Activated CD4-positive, alpha-beta T cell treated with anti-CD3 and anti-CD28 coated beads, Interleukin-10, Interleukin-2, amounts not matched to agents 100 ng/mL and 50 ng/mL, durations not matched to agents 16 hours and 8 hours (primary cell): ENCODE measurements at regions not wholly inside any gene's neighbourhood (a gene's known extent, or its start where the extent isn't known, plus 50 kb on each side); places are given as distances from the start of the nearest gene placed in this dataset.
A peak's percentile ranks its signal among the peaks of the same experiment; 100 is the strongest.
"Not testable (repeated sequence)": the region's sequence is repeated elsewhere in the genome, so short reads cannot be mapped to it uniquely, and the experiment has no call there.

Source experiments
- DNase-seq: peaks from one replicate; pipeline ENCODE4 v3.0.0-alpha.2; 2020

DNA sequence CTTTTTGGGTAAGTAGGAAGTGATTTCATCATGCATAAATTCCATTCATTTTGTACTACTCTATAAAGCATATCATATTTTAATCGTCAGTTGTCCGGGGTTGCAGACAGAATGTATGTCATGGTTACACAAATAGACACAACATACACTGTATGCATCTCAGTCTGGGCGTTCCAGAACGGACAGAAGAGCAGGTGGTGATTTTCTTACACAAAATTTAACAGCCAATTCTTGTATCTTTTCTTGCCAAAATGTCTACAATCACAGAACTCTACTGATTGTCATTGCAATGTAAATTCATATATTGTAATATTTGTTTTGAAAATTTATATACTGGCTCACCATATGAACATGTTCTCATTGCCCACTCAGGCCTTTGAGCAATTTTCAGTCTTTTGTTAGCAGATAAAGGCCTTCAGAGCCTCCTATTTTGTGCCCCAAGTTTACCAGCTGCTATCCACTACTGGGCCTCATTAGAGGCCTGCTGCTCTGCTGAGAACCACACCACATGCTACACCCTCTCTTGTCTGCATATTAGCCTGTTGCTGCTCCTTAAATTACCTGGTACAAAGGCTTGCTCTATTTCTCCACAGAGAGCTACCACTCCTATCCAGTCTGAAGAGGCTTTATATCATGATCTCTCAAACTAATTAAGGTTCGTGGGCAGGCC, 61.5 kb downstream of the PRDM13 start:
- DNase-seq = no peak

DNA sequence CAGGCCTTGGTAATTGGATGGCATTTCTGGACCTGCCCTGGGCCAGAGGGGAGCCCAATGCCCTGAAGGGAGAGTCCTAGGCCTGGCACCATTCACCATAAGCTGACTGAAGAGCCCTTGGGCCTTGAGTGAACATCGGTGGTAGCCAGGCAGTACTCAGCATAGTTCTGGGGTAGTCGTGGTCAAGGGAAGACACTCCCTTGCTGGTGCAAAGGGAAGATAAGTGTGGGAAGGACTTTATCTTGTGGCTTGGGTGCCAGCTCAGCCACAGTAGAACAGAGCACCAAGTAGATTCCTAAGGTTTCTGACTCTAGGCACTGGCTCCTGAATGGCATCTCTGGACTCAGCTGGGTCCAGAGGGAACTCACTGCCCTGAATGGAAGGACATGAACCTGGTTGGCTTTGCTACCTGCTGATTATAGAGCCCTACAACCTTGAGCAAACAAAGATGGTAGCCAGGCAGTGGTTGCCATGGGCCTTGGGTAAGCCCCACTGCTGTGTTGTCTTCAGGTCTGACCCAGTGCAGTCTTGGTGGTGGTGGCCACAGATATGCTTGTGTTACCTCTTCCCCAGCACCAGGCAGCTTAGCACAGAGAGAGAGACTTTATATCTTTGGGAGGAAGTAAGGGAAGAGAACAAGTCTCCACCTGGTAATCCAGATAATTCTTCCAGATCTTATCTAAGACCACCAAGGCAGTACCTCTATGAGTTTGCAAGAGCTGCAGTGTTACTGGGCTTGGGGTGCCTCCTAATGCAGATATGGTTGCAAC, 83.5 kb downstream of the PRDM13 start:
- no peak for DNase-seq

DNA sequence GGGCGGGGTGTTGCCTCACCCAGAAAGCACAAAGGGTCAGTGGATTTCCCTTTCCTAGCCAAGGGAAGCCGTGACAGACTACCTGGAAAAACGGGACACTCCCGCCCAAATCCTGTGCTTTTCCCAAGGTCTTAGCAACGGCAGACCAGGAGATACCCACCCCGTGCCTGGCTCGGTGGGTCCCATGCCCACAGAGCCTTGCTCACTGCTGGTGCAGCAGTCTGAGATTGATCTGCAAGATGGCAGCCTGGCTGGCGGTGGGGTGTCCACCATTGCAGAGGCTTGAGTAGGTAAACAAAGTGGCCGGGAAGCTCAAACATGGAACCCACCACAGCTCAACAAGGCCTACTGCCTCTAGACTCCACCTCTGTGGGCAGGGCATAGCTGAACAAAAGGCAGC, 95.7 kb downstream of the PRDM13 start:
- DNase-seq = not testable (repeated sequence)

DNA sequence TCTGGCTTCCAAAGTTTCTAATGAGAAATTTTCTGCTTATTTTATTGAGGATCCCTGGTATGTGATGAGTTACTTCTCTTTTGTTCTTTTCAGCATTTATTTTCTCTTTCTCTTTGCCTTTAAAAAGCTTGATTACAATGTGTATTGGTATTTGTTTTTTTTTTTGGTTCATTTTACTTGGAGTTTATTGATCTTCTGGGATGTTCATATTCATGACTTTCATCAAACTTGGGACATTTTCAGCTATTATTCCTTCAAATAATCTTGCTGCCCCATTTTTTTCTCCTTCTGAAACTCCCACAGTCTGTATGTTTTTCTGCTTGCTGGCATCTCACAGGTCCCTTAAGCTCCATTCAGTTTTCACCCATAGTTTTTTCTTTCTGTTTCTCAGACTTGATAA, 102.4 kb downstream of the PRDM13 start:
- DNase-seq = no peak

DNA sequence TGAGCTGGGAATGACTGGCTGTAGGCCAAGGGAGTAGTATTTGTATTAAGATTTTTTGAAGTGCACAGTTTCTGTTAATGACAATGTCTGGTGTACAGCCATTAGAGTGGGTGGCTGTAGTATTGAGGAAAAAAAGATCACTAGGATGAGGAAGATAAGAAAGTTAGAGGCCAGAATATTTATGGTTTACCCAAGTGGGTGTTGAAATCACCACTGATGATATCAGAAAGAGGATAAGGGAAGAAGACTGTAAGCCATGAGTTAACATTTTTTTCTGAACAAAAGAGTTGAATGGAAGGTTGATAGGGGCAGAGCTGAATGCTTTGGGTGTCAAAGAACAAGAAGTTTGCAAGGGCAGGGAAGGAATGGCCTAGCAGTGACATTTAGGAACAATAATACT, 104.7 kb downstream of the PRDM13 start:
- DNase-seq = no peak

DNA sequence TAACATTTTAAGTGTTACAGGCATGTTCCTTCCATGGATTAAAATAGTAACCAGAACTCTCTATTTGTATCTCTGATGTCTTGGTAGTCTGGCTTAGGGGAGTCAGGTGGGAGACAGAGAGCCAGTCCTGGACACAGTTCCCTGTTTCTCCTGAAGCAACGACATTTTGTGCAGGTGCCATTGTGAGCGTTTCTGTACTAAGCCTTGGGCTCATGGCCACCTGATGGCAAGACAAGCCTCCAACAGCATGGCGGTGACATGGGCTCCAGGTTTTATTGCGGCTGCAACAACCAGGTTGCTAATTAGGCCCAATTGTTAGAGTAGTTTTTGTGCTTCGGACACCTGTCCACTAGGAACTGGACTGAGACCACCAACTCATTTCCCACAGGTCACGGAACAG, 105.3 kb downstream of the PRDM13 start:
- no peak for DNase-seq

DNA sequence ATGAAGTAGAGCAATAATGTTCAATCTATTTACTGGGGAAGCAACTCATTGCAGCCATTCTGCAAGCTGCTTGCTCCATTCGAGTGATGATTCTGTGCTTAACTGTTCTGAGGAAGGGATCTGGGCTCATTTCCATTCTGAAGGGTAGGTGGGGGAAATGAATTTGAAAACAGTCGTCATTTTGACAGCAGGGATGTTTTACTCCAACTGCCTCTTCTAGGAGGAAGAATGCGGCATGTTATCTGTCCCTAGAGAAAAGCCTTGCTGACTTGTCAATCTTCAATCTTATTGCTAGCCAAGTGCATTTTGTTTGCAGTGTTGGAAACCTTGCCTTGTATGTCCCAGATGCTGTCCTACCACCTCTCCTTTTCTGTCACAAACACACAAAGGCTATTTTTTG, 105.9 kb downstream of the PRDM13 start:
- DNase-seq = no peak

DNA sequence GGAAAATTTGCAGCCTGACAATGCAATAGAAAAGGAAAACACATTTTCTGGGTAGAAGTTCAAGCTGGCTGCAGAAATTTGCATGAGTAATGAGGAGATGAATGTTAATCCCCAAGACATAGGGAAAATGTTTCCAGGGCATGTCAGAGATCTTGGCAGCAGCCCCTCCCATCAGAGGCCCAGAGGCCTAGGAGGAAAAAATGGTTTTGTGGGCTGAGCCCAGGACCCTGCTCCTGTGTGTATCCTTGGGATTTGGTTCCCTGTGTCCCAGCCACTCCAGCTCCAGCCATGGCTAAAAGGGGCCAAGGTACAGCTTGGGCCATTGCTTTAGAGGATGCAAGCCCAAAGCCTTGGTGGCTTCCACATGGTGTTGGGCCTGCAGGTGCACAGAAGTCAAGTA, 115.4 kb downstream of the PRDM13 start:
- DNase-seq = not testable (repeated sequence)

DNA sequence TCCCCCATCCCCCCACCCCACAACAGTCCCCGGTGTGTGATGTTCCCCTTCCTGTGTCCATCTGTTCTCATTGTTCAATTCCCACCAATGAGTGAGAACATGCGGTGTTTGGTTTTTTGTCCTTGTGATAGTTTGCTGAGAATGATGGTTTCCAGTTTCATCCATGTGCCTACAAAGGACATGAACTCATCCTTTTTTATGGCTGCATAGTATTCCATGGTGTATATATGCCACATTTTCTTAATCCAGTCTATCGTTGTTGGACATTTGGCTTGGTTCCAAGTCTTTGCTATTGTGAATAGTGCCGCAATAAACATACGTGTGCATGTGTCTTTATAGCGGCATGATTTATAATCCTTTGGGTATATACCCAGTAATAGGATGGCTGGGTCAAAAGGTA, 123.6 kb downstream of the PRDM13 start:
- DNase-seq = not testable (repeated sequence)

DNA sequence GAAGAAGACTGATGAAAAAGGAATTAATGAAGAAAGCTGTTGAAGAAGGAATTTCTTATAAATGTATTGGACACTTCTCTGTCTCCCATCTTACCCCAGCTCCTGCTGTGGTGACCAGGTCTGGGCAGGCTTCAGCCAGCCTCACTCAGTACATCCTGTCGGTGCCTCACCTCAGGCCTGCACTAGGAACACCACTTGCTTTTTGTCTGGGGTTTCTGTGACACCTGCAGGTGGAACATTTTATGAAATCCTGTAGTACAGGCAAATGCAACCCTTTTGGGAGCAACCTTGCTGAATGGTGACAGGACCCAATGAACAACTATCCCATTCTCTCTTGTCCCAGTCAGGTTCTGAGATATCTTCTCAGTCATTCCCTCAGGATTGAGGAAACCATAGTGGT, 129.7 kb downstream of the PRDM13 start:
- DNase-seq = peak; percentile 0

DNA sequence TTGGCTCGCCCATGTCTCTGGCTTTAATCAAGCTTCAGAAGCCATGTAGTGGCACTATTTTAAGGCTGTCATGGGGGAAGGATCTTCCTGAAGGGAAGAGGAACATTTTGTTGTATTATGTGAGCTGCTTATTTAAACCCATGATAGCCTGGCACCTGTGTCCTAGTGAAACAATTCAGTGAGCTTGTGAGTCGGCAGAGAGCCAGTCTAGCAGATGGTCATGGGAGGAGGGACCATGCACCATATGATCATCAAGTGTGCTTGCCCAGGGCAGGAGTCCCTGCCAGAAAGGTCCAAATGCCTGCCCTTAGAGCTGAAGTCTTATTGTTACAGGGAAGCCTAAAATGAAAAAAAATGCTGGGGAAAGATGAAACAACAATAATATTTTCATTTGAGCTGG, 132.9 kb downstream of the PRDM13 start:
- DNase-seq = no peak

DNA sequence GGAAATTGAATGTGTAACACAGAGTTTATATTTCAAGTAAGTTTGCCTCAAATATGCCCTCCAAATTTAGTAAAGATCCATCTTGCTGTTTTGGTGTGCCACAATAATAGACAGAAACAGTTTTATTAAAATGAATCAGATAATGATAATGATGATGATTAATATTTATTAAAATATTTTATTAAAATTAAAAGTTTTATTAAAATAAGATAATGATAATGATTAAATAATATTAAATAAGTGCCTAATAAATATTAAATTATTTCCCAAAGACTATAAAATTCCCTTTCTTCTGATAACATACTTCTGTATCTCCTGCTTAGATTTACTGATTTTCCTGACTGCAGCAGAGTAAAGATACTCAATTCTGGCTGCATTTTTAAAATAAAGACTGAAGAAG, 134.5 kb downstream of the PRDM13 start:
- no peak for DNase-seq

DNA sequence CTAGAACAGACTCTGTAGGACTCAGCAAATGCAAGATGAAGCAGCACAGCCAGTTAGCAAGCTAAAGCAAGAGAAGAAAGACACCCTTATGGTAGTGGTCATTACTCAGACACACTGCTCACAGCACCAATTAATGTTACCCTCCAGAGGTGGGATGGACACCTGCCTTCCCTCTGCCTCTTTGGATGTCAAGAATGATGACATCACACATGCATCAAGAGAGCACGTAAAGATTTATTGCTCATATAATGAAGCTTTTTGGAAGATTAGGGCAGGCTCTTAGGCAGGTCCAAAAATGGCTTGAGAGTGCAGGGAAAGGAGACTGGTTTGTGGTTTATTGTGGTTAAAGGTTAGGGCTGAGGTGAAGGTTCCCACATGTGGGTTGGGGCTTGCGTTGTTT, 137.0 kb downstream of the PRDM13 start:
- no peak for DNase-seq

DNA sequence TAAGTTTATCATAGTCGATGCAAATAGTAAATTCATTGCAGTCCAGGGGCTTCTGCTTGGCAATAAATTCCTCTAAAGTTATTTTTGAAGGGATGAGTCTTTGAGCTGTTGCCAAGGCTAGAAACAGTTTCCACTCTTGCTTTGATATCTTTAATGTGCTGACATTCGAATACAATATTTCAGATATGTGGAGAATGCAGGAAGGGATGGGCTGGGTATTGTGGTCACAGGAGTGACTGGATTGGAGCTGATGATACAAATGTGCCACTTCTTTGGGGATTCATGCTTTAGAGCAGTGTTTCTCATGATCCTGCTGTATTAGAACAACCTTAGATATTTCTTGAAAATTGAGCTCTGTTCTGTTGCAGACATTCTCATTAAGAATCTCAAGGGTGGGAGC, 139.0 kb downstream of the PRDM13 start:
- DNase-seq = no peak

DNA sequence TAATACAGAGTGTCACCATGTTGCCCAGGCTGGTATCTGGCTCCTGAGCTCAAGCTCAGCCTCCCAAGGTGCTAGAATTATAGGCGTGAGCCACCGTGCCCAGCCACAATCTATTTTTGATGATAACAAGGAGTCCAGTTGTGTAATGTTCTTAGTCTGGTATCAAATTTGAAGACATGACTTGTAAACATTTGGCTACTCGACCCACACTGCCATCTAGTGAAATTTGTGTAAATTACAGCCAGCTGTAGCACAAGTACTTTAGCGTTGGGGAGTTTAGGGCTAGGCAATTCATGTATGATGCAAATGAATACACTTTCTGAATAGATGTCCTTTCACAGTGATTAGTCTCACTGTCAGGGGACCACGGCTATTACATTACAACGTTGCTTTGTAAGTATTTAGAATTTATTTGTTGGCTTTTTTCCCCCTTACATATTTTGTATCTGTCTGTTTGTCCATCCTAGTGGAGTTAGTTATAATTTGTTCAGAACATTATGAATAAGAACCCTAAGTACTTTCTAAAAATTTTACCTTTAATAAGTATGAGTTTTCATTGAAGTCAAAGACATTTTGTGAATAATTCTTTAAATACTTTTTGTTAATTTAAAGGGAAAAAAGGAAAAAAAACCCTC, 139.7 kb downstream of the PRDM13 start:
- DNase-seq = peak; percentile 73

DNA sequence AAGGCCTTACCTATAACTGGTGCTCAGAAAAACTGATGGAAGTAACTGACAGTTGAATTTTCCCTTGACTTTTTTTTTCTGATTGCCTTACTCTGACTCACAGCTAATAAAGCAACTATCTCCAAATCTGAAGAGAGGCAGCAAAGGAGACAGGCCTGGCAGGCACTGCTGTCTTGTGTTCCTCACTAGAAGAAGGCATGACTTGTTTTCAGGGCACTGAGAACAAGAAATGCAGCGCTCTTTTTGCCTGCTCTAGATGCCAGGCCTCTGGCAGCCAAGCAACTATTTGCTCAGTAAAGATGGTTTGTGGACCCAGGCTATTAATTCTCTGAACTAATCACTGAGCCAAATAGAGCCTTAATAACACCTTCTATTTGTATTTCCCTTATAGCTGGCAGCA, 155.1 kb downstream of the PRDM13 start:
- no peak for DNase-seq

DNA sequence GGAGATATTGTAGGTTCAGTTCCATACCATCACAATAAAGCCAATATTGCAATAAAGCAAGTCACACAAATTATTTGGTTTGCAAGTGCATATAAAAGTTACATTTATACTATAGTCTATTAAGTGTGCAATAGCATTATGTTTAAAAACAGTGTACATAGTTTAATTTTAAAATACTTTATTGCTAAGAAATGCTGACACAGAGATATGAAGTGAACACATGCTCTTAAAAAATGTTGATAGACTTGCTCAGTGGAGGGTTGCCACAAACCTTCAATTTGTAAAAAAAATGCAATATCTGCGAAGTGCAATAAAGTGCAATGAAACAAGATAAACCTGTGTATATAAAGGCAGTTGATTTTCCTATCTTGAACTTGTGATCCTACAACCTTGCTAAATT, 161.5 kb downstream of the PRDM13 start:
- no peak for DNase-seq

DNA sequence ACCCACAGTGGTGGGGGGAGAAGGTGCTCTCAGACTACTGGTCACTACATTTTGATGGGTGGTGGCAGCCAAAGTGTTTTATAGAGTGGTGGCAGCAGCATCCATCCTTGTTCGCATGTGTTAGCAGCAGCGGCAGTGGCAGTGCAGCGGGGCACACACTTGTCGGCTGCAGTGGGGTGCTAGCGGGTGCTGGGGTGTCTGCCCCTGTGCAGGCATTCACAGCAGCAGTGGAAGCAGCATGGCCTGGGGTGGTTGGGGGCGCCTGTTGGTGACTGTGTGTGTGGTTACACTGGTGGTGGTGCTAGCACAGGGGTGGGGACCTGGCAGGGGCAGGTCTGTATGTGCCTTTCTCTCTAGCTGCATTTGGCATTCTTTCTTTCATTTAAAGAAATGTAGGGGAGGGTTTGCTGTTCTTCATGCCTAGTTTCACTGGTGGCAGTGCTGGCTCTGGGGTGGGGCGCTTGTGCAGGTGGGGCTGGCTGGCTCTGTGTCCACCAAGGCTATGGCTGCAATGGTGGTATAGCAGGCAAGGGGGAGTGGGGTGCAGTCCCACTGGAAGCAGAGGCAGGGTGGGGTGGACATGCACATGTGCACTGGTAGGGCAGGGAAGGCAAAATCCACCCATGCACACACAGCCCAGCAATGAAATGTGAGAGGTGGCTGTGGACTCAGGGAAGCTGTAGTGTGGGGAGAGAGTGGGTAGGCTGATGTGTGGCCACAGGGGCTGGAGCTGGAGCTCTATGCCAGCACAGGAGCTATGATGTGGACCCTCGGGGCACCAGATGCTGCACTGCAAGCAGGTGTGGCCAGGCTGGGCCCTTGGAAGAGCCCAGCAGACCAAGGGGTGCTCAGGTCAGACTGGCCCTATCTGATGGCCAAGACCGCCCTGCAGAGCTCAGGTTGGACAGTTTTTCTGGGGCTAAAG, 173.3 kb downstream of the PRDM13 start:
- no peak for DNase-seq

DNA sequence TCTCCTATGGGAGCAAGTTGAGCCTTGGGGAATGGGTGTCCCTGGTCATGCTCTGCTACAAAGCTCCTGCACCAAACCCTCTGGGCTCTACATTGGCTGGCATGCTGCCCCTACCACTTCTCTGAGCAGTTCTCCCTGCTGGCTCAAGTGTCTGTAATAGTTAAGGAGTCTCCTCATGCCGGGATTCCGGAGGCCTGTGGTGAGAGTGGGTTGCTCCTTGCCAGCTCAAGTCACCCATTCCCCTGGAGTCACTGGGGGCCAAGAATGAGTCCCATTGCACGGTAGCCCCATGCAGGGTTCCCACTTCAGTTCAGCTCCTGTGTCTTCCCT, 173.9 kb downstream of the PRDM13 start:
- no peak for DNase-seq

DNA sequence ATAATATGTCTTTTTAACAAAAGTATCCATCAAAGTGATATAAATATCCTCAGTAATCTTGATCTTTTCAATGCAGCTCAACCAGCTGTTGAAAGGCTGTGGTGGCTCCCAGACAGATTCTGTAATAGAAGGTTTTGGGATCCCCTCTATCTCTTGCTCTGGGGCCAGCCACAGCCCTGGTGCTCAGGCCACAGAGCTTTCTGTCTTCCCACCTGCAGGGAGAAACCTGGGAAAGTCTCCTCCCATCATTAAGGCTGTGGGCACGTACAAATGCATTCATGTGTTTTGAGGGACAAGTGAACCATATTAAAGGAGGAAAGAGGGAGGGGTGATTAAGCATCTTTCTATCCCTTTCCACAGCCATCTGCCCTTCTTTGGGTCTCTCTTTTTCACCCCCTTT, 183.1 kb downstream of the PRDM13 start:
- no peak for DNase-seq

DNA sequence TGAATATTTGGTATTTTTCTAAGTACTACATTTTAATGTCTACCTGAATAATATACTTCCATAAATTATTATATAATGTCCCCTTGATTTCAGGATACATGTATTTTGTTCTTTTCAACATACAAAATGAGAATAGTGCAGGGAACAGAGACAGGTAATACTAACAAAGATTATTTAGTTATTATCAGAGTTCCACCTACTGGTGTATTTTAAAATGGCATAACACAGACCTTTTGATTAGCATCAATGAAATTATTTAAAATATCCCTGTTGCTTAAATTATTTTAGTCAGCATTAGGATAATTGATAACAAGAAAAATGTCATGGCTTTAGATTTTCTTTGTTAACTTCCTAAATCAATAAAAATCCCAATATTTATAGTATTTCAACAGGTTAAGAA, 184.0 kb downstream of the PRDM13 start:
- no peak for DNase-seq

DNA sequence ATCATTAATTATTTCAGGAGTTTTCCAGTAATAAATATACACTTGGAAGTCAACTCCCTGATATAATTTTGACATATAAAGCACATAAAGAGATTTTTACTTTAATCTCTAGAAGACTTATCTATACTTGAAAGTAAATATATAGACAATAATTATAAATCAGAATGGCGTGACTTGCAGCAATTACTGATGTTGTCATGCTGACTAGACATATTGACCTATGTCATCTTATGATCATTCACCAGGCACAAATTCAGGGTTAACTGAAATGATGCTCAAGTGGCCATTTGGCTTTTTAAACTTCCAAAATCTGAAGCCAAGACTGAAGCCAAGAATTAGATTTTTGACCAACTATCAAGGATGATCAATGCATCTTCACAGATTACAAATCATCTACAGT, 192.2 kb downstream of the MCHR2 start:
- DNase-seq = no peak

DNA sequence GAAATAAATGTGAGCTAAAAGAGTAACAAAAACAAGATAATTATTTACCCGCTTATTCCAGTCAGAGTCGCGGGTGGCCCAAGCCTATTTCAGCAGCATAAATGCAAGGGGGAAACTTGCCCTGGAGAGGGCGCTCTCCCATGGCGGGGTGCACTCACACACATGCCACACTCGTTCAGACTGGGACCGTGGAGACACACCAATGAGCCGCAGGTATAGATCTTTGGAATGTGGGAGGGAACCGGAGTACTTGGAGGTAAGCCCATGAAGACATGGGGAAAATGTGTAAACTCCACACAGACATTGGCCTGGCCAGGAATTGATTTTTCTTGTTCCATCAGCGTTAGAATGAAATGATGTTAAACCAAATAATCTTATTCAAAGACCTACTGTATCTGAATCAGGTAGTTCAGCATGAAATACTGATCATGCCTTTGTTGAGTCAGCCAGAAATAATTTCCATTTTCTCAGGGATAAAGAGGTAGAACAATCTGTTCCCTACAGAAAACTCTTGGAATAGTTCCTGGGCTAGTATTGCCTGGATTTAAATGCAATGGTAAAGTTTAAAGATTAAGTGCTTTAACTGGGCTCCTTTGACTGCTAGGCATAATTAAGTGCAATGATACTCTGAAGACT, 191.5 kb downstream of the MCHR2 start:
- DNase-seq = no peak
